ENCODE measurements at regions not wholly inside any gene's neighbourhood (a gene's known extent, or its start where the extent isn't known, plus 50 kb on each side); places are given as distances from the start of the nearest gene placed in this dataset.
"Not testable (repeated sequence)": the region's sequence is repeated elsewhere in the genome, so short reads cannot be mapped to it uniquely, and the experiment has no call there.

- H3K36me3 ChIP-seq (ENCODE audit: control insufficient read depth, insufficient read depth, low read length) = no peaks in the 10 kb centered on the region
- DNase-seq (ENCODE audit: low read depth) = no peak
- H3K4me3 ChIP-seq (ENCODE audit: low read depth, low read length) = no peak overlapping the region
- CTCF ChIA-PET = no interaction called here
- H3K27me3 ChIP-seq (ENCODE audit: control insufficient read depth, insufficient read depth, low read length) = no peaks in the 10 kb centered on the region
- TF ChIP-seq CTCF (IDR thresholded peaks at IDR 0.05; ENCODE audit: insufficient read depth, low read depth, low read length) = no peak
- POLR2A ChIA-PET = no interaction called here
Observed at GRCh38 chr11:134975866-134976376, 563.9 kb upstream of the B3GAT1 start.

GRCh38 chr11:134973801-134974200 is 561.8 kb upstream of the B3GAT1 start:
- H3K27me3 ChIP-seq (ENCODE audit: control insufficient read depth, insufficient read depth, low read length) = no peaks in the 10 kb centered on the region
- ChIA-PET POLR2A (no interaction called here), CTCF (no interaction called here)
- no peaks in the 10 kb centered on the region for H3K36me3 ChIP-seq (ENCODE audit: control insufficient read depth, insufficient read depth, low read length)
- DNase-seq (ENCODE audit: low read depth) = no peak
- TF ChIP-seq CTCF (IDR thresholded peaks at IDR 0.05; ENCODE audit: insufficient read depth, low read depth, low read length) = no peak
- H3K4me3 ChIP-seq (ENCODE audit: low read depth, low read length) = no peak overlapping the region

GRCh38 chr11:134971381-134971780 is 559.3 kb upstream of the B3GAT1 start:
- H3K36me3 ChIP-seq (ENCODE audit: control insufficient read depth, insufficient read depth, low read length) = no peaks in the 10 kb centered on the region
- H3K27me3 ChIP-seq (ENCODE audit: control insufficient read depth, insufficient read depth, low read length) = no peaks in the 10 kb centered on the region
- no peak for DNase-seq (ENCODE audit: low read depth)
- TF ChIP-seq CTCF (IDR thresholded peaks at IDR 0.05; ENCODE audit: insufficient read depth, low read depth, low read length) = no peak
- no peak overlapping the region for H3K4me3 ChIP-seq (ENCODE audit: low read depth, low read length)
- POLR2A ChIA-PET = no interaction called here
- CTCF ChIA-PET = no interaction called here

- Histone ChIP-seq H3K36me3 (ENCODE audit: control insufficient read depth, insufficient read depth, low read length) (no peaks in the 10 kb centered on the region), H3K27me3 (ENCODE audit: control insufficient read depth, insufficient read depth, low read length) (no peaks in the 10 kb centered on the region), H3K4me3 (ENCODE audit: low read depth, low read length) (no peak overlapping the region)
- no peak for DNase-seq (ENCODE audit: low read depth)
- ChIA-PET CTCF (no interaction called here), POLR2A (no interaction called here)
- no peak for TF ChIP-seq CTCF (IDR thresholded peaks at IDR 0.05; ENCODE audit: insufficient read depth, low read depth, low read length)
Observed at GRCh38 chr11:134967746-134968145, 555.7 kb upstream of the B3GAT1 start.

GRCh38 chr11:134961386-134961785 is 549.3 kb upstream of the B3GAT1 start:
- H3K36me3 ChIP-seq (ENCODE audit: control insufficient read depth, insufficient read depth, low read length); H3K4me3 ChIP-seq (ENCODE audit: low read depth, low read length); CTCF ChIA-PET; H3K27me3 ChIP-seq (ENCODE audit: control insufficient read depth, insufficient read depth, low read length); POLR2A ChIA-PET; DNase-seq (ENCODE audit: low read depth): not testable (repeated sequence)

- DNase-seq (ENCODE audit: low read depth) = no peak
- CTCF ChIA-PET = no interaction called here
- H3K27me3 ChIP-seq (ENCODE audit: control insufficient read depth, insufficient read depth, low read length) = no peaks in the 10 kb centered on the region
Observed at GRCh38 chr11:134958870-134959269, 546.8 kb upstream of the B3GAT1 start.

More at GRCh38 chr11:134958870-134959269, 546.8 kb upstream of the B3GAT1 start:
- POLR2A ChIA-PET = no interaction called here
- H3K36me3 ChIP-seq (ENCODE audit: control insufficient read depth, insufficient read depth, low read length) = no peaks in the 10 kb centered on the region
- no peak overlapping the region for H3K4me3 ChIP-seq (ENCODE audit: low read depth, low read length)
- no peak for TF ChIP-seq CTCF (IDR thresholded peaks at IDR 0.05; ENCODE audit: insufficient read depth, low read depth, low read length)

All from BJ (cell line).